Body of pancreas (tissue), 4 donors: ENCODE measurements at regions not wholly inside any gene's neighbourhood (a gene's known extent, or its start where the extent isn't known, plus 50 kb on each side); places are given as distances from the start of the nearest gene placed in this dataset.

Experiments used
- POLR2A ChIP-seq, 3 donors: fragments of 450-650 bp; IDR thresholded peaks; one replicate each; pipeline ENCODE4 v1.6.1; 2016; ENCODE audit warnings: antibody characterized with exemption in 3 of 3, mild to moderate bottlenecking in 2 of 3
- TF ChIP-seq, protein P1 (sequence below), 7 experiments: fragments of 450-650 bp in 4 of 7; fragments of 200-600 bp in 3 of 7; sonication (generic) in 3 of 7; IDR thresholded peaks; one replicate each; pipeline ENCODE4 v1.5.1; 2016 to 2019; ENCODE audit warnings: antibody characterized with exemption in 7 of 7

DNA sequence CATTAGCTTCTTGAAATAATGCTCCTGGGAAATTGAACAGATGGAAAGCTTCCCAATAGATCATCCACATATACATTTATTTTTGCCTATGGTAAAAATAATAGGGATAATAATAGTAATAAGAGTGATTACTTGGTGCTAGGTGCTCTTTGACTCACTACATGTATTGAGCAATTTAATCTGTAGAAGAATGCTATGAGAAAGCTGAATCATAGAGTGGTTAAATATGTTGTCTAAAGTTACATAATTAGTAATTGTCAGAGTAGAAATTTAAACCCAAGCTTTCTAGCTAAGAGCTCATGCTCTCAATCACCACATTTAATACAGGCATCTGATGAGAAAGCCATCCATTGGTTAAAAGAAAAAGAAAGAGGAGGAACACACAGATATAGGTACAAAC lies 590.5 kb upstream of the SLC8A1 start:
- TF ChIP-seq, protein P1, sequence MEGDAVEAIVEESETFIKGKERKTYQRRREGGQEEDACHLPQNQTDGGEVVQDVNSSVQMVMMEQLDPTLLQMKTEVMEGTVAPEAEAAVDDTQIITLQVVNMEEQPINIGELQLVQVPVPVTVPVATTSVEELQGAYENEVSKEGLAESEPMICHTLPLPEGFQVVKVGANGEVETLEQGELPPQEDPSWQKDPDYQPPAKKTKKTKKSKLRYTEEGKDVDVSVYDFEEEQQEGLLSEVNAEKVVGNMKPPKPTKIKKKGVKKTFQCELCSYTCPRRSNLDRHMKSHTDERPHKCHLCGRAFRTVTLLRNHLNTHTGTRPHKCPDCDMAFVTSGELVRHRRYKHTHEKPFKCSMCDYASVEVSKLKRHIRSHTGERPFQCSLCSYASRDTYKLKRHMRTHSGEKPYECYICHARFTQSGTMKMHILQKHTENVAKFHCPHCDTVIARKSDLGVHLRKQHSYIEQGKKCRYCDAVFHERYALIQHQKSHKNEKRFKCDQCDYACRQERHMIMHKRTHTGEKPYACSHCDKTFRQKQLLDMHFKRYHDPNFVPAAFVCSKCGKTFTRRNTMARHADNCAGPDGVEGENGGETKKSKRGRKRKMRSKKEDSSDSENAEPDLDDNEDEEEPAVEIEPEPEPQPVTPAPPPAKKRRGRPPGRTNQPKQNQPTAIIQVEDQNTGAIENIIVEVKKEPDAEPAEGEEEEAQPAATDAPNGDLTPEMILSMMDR (IDR thresholded peaks at IDR 0.05), result no peak
- no peak for TF ChIP-seq POLR2A (IDR thresholded peaks at IDR 0.05)
